PC-9 (cell line): ENCODE measurements at regions not wholly inside any gene's neighbourhood (a gene's known extent, or its start where the extent isn't known, plus 50 kb on each side); places are given as distances from the start of the nearest gene placed in this dataset.

Source experiments
- BruUV-seq: library from RNA; stranded (reverse); fragments of 400-500 nt; replicated peaks from 2 replicates; lab custom pipeline; 2021; lab: Mats Ljungman, UMichigan
- CTCF ChIA-PET: fragments of 300-600 bp; sonication (Branson Sonifier 250); formaldehyde crosslinking; loops from one replicate; lab custom pipeline; 2022; ENCODE audit warnings: antibody characterized with exemption; lab: Charles Lee
- POLR2A ChIA-PET: fragments of 300-600 bp; sonication (Branson Sonifier 250); formaldehyde crosslinking; loops from one replicate; lab custom pipeline; 2022; ENCODE audit warnings: antibody characterized with exemption; ENCODE audit not compliant: unreplicated experiment; lab: Charles Lee
- DNase-seq, 2 experiments: peaks; one replicate each; pipeline versions ENCODE4 v3.0.0 to v3.0.0-alpha.2; 2015 to 2022; ENCODE audit warnings: mixed read lengths in 1 of 2
- H2AFZ ChIP-seq: fragments of 200-600 bp; sonication (generic); 2 replicates; pipeline ENCODE4 v1.8.1; 2017; ENCODE audit warnings: antibody characterized with exemption
- H3F3A ChIP-seq: fragments of 200-600 bp; sonication (generic); 2 replicates; pipeline ENCODE4 v1.8.1; 2017; ENCODE audit warnings: antibody characterized with exemption, mild to moderate bottlenecking, low read depth; ENCODE audit not compliant: insufficient read depth
- H3K27ac ChIP-seq: fragments of 200-600 bp; sonication (generic); 2 replicates; pipeline ENCODE4 v1.6.1; 2016; ENCODE audit warnings: mixed run types
- H3K27me3 ChIP-seq: fragments of 200-600 bp; sonication (generic); 2 replicates; pipeline ENCODE4 v1.6.1; 2016; ENCODE audit warnings: low read depth, mixed run types; ENCODE audit not compliant: insufficient read depth
- H3K36me3 ChIP-seq: fragments of 200-600 bp; sonication (generic); 2 replicates; pipeline ENCODE4 v1.6.1; 2016; ENCODE audit warnings: low read depth, mixed run types
- H3K4me1 ChIP-seq: fragments of 200-600 bp; sonication (generic); replicated peaks from 2 replicates; pipeline ENCODE4 v1.6.1; 2016; ENCODE audit warnings: mixed run types; ENCODE audit not compliant: insufficient read depth
- H3K4me2 ChIP-seq: fragments of 200-600 bp; sonication (generic); 2 replicates; pipeline ENCODE4 v1.6.1; 2017; ENCODE audit warnings: mixed run types
- H3K4me3 ChIP-seq: fragments of 200-600 bp; sonication (generic); 2 replicates; pipeline ENCODE4 v1.6.1; 2016; ENCODE audit warnings: mixed run types
- H3K79me2 ChIP-seq: fragments of 200-600 bp; sonication (generic); 2 replicates; pipeline ENCODE4 v1.6.1; 2017; ENCODE audit warnings: low read depth, mixed run types
- H3K9me2 ChIP-seq: fragments of 200-600 bp; sonication (generic); 2 replicates; pipeline ENCODE4 v1.8.1; 2017; ENCODE audit warnings: mild to moderate bottlenecking; ENCODE audit not compliant: insufficient read depth
- H3K9me3 ChIP-seq: fragments of 200-600 bp; sonication (generic); 2 replicates; pipeline ENCODE4 v1.8.1; 2016; ENCODE audit warnings: low read depth; ENCODE audit not compliant: insufficient read depth
- H4K20me1 ChIP-seq: fragments of 200-600 bp; sonication (generic); 2 replicates; pipeline ENCODE4 v1.8.1; 2017; ENCODE audit not compliant: insufficient read depth
- EZH2 ChIP-seq: fragments of 200-600 bp; sonication (generic); IDR thresholded peaks from 2 replicates; pipeline ENCODE4 v1.8.0; 2017; ENCODE audit warnings: antibody characterized with exemption, low read depth
- intact Hi-C: fragments of 100-400 bp; cut with micrococcal nuclease; formaldehyde crosslinking; loops from one replicate; pipeline ENCODE4 v1.10.0; 2022; ENCODE audit not compliant: unreplicated experiment
- TF ChIP-seq, protein P1 (sequence below): fragments of 200-600 bp; sonication (generic); conservative IDR thresholded peaks from 2 replicates; pipeline ENCODE4 v1.6.1; 2017; ENCODE audit warnings: mixed run types, antibody characterized with exemption, mild to moderate bottlenecking, moderate library complexity

DNA sequence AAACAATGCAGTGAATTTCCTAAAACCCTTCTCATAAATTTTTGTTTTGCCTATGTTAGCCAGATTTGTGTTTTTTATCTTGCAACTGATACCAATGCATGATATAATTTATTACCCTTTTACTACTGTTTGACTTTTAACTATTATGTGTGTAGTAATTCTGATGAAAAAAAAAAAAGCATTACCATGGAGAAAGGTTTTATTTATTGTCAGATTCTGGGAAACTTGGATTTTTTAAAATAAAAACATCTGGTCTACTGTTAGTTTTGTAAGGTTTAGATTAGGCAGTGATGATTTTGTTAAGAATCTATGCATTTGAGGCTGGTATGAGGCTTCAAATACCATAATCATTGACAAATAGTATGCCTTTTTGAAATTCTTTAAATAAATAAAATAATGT, 470.4 kb upstream of the ROBO1 start:
- Histone ChIP-seq H3K79me2 (no peaks in the 10 kb centered on the region), H3K36me3 (no peaks in the 10 kb centered on the region), H3K4me1 (no peaks in the 10 kb centered on the region; the same call in 1 of the 2 replicates), H3K9me3 (no peaks in the 10 kb centered on the region; the same call in 1 of the 2 replicates), H3K27me3 (no peaks in the 10 kb centered on the region), H4K20me1 (no peaks in the 10 kb centered on the region), H3K9me2 (no peaks in the 10 kb centered on the region), H3F3A (no peaks in the 10 kb centered on the region), H3K4me3 (no peak overlapping the region), H2AFZ (no peak overlapping the region), H3K27ac (no peak overlapping the region), H3K4me2 (no peak overlapping the region)
- ChIA-PET POLR2A (no interaction called here), CTCF (no interaction called here)
- TF ChIP-seq, protein P1, sequence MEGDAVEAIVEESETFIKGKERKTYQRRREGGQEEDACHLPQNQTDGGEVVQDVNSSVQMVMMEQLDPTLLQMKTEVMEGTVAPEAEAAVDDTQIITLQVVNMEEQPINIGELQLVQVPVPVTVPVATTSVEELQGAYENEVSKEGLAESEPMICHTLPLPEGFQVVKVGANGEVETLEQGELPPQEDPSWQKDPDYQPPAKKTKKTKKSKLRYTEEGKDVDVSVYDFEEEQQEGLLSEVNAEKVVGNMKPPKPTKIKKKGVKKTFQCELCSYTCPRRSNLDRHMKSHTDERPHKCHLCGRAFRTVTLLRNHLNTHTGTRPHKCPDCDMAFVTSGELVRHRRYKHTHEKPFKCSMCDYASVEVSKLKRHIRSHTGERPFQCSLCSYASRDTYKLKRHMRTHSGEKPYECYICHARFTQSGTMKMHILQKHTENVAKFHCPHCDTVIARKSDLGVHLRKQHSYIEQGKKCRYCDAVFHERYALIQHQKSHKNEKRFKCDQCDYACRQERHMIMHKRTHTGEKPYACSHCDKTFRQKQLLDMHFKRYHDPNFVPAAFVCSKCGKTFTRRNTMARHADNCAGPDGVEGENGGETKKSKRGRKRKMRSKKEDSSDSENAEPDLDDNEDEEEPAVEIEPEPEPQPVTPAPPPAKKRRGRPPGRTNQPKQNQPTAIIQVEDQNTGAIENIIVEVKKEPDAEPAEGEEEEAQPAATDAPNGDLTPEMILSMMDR: no peak
- no peak for TF ChIP-seq EZH2
- no TSS peak for BruUV-seq
- intact Hi-C loops: no loop called here
- no peak for DNase-seq

GRCh38 chr3:80234706-80235105, 466.9 kb upstream of the ROBO1 start:
- no peaks in the 10 kb centered on the region for H3K36me3 ChIP-seq
- no peaks in the 10 kb centered on the region for H3K27me3 ChIP-seq
- no peak overlapping the region for H3K27ac ChIP-seq
- ChIA-PET POLR2A (no interaction called here), CTCF (no interaction called here)
- H3K9me2 ChIP-seq: no peaks in the 10 kb centered on the region
- no peaks in the 10 kb centered on the region for H4K20me1 ChIP-seq
- no peaks in the 10 kb centered on the region; the same call in 1 of the 2 replicates for H3K9me3 ChIP-seq
- no peaks in the 10 kb centered on the region for H3F3A ChIP-seq
- H2AFZ ChIP-seq: no peak overlapping the region
- BruUV-seq: no TSS peak
- no peaks in the 10 kb centered on the region for H3K79me2 ChIP-seq
- peaks cover 7% of the 10 kb centered on the region for H3K4me1 ChIP-seq
- H3K4me2 ChIP-seq: no peak overlapping the region
- intact Hi-C loops: no loop called here
- DNase-seq: no peak
- H3K4me3 ChIP-seq: no peak overlapping the region
- TF ChIP-seq, protein P1: no peak

GRCh38 chr3:80233576-80233975, 465.8 kb upstream of the ROBO1 start:
- Histone ChIP-seq H3K9me2 (no peaks in the 10 kb centered on the region), H3K4me1 (peaks cover 7% of the 10 kb centered on the region), H3K79me2 (no peaks in the 10 kb centered on the region), H3K9me3 (no peaks in the 10 kb centered on the region; the same call in 1 of the 2 replicates), H3F3A (no peaks in the 10 kb centered on the region), H4K20me1 (no peaks in the 10 kb centered on the region), H2AFZ (no peak overlapping the region), H3K4me3 (no peak overlapping the region), H3K27ac (no peak overlapping the region), H3K36me3 (no peaks in the 10 kb centered on the region), H3K27me3 (no peaks in the 10 kb centered on the region), H3K4me2 (no peak overlapping the region)
- ChIA-PET POLR2A (no interaction called here), CTCF (no interaction called here)
- no TSS peak for BruUV-seq
- intact Hi-C loops: no loop called here
- TF ChIP-seq, protein P1: no peak
- no peak for TF ChIP-seq EZH2
- no peak for DNase-seq
